ENCODE measurements at regions not wholly inside any gene's neighbourhood (a gene's known extent, or its start where the extent isn't known, plus 50 kb on each side); places are given as distances from the start of the nearest gene placed in this dataset.

DNA sequence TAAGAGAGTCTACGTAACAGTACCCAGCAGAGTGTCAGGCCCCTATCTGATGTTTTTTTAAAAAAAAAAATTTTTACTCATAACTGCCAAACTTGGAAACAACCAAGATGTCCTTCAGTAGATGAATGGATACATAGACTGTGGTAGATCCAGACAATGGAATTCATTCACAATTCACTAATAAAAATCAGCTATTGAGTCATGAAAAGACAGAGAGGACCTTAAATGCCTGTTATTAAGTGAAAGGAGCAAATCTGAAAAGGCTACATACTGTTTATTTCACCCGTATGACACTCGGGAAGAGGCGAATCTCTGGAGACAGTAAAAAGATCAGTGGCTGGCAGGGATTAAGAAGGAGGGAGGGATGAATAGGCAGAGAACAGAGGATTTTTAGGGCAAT lies 541.4 kb upstream of the TENM4 start:
- Histone ChIP-seq H3K27ac (replicated peaks) (no peak overlapping the region), H3K4me3 (replicated peaks; ENCODE audit: insufficient read depth, low read length) (no peak overlapping the region), H3K27me3 (ENCODE audit: insufficient read depth, poor library complexity, severe bottlenecking) (no peaks in the 10 kb centered on the region)
- no peak for TF ChIP-seq SPI1 (IDR thresholded peaks at IDR 0.05; ENCODE audit: borderline replicate concordance, low read depth)
- TF ChIP-seq, protein P1, sequence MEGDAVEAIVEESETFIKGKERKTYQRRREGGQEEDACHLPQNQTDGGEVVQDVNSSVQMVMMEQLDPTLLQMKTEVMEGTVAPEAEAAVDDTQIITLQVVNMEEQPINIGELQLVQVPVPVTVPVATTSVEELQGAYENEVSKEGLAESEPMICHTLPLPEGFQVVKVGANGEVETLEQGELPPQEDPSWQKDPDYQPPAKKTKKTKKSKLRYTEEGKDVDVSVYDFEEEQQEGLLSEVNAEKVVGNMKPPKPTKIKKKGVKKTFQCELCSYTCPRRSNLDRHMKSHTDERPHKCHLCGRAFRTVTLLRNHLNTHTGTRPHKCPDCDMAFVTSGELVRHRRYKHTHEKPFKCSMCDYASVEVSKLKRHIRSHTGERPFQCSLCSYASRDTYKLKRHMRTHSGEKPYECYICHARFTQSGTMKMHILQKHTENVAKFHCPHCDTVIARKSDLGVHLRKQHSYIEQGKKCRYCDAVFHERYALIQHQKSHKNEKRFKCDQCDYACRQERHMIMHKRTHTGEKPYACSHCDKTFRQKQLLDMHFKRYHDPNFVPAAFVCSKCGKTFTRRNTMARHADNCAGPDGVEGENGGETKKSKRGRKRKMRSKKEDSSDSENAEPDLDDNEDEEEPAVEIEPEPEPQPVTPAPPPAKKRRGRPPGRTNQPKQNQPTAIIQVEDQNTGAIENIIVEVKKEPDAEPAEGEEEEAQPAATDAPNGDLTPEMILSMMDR (IDR thresholded peaks at IDR 0.05; ENCODE audit: insufficient read depth, low read length) = no peak
- TF ChIP-seq POLR2AphosphoS5 (IDR thresholded peaks at IDR 0.05; ENCODE audit: low read depth) = no peak
- no peak for TF ChIP-seq GABPA (IDR thresholded peaks at IDR 0.05; ENCODE audit: low read depth)
- TF ChIP-seq, protein P2, sequence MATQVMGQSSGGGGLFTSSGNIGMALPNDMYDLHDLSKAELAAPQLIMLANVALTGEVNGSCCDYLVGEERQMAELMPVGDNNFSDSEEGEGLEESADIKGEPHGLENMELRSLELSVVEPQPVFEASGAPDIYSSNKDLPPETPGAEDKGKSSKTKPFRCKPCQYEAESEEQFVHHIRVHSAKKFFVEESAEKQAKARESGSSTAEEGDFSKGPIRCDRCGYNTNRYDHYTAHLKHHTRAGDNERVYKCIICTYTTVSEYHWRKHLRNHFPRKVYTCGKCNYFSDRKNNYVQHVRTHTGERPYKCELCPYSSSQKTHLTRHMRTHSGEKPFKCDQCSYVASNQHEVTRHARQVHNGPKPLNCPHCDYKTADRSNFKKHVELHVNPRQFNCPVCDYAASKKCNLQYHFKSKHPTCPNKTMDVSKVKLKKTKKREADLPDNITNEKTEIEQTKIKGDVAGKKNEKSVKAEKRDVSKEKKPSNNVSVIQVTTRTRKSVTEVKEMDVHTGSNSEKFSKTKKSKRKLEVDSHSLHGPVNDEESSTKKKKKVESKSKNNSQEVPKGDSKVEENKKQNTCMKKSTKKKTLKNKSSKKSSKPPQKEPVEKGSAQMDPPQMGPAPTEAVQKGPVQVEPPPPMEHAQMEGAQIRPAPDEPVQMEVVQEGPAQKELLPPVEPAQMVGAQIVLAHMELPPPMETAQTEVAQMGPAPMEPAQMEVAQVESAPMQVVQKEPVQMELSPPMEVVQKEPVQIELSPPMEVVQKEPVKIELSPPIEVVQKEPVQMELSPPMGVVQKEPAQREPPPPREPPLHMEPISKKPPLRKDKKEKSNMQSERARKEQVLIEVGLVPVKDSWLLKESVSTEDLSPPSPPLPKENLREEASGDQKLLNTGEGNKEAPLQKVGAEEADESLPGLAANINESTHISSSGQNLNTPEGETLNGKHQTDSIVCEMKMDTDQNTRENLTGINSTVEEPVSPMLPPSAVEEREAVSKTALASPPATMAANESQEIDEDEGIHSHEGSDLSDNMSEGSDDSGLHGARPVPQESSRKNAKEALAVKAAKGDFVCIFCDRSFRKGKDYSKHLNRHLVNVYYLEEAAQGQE (IDR thresholded peaks at IDR 0.05; ENCODE audit: insufficient replicate concordance, low read depth) = no peak
- DNase-seq (ENCODE audit: low read depth in 1 of 2, low spot score in 1 of 2) = no peak

DNA sequence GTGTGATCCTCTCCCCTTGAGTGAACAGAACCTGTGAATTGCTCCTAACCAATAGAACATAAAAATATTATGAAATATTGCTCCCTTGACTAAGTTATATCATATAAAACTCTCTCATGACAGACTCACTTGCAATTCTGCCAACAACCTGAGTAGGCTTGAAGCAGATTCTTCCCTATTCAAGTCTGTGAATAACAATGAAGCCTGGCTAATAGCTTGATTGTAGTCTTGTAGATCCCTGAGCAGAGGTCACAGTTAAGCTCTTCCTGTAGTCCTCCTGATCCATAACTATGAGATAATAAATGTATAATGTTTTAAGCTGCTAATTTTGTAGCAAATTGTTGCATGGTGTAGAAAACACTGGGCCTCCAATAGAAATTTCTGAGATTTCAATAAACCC lies 540.1 kb upstream of the TENM4 start:
- DNase-seq (ENCODE audit: low read depth in 1 of 2, low spot score in 1 of 2) = no peak
- H3K27ac ChIP-seq (replicated peaks) = no peak overlapping the region
- H3K4me3 ChIP-seq (replicated peaks; ENCODE audit: insufficient read depth, low read length) = no peak overlapping the region
- no peaks in the 10 kb centered on the region for H3K27me3 ChIP-seq (ENCODE audit: insufficient read depth, poor library complexity, severe bottlenecking)
- TF ChIP-seq, protein P2 (IDR thresholded peaks at IDR 0.05; ENCODE audit: insufficient replicate concordance, low read depth) = no peak
- no peak for TF ChIP-seq POLR2AphosphoS5 (IDR thresholded peaks at IDR 0.05; ENCODE audit: low read depth)
- TF ChIP-seq, protein P1 (IDR thresholded peaks at IDR 0.05; ENCODE audit: insufficient read depth, low read length) = no peak
- no peak for TF ChIP-seq GABPA (IDR thresholded peaks at IDR 0.05; ENCODE audit: low read depth)
- no peak for TF ChIP-seq SPI1 (IDR thresholded peaks at IDR 0.05; ENCODE audit: borderline replicate concordance, low read depth)

DNA sequence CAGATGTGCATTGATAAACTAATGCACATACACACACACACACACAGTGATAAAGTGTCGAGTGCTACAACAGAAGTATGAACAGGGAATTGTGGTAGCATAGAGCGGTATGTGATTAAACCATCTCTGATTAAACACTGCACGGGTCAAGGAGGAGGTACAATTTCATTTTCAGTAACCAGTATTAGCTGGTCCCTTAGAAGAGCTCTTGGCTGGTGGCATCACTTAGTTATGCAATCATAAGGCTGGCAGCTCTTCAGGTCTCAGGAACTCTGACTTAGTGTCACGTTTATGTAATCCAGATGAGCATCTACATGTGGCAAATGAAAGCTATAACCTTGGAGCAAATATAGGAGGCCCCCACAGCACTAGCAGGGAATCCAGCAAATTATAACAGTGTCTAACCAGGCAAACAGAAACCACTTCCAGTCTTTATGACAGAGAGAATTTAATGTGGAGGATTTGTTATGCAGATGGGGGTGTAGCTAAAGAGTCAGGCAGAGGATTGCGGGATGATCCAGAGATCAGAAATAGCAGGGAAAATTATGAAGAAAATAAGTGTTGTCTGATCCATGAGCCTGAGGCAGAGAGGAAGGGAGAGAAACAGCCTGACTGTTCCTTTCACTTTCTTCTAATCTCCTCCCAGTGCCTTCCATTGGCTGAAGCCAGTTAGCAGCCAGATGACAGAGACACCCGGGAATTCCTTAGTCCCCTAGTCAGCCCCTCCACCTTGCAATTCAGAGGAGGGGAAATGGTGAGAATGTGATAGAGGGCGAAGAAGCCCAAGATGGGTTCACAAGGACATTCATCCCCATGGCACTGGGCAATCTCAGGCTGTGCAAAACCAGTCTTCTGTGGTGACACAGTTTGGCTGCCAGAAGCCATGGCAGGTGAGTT lies 533.1 kb upstream of the TENM4 start:
- H3K27ac ChIP-seq (replicated peaks) = no peak overlapping the region
- DNase-seq (ENCODE audit: low read depth in 1 of 2, low spot score in 1 of 2) = no peak
- TF ChIP-seq, protein P2 (IDR thresholded peaks at IDR 0.05; ENCODE audit: insufficient replicate concordance, low read depth) = no peak
- no peak for TF ChIP-seq POLR2AphosphoS5 (IDR thresholded peaks at IDR 0.05; ENCODE audit: low read depth)
- TF ChIP-seq, protein P1 (IDR thresholded peaks at IDR 0.05; ENCODE audit: insufficient read depth, low read length) = no peak
- TF ChIP-seq SPI1 (IDR thresholded peaks at IDR 0.05; ENCODE audit: borderline replicate concordance, low read depth) = no peak
- no peak for TF ChIP-seq GABPA (IDR thresholded peaks at IDR 0.05; ENCODE audit: low read depth)
- H3K27me3 ChIP-seq (ENCODE audit: insufficient read depth, poor library complexity, severe bottlenecking) = no peaks in the 10 kb centered on the region
- H3K4me3 ChIP-seq (replicated peaks; ENCODE audit: insufficient read depth, low read length) = no peak overlapping the region

Measured in HL-60 (cell line).